ENCODE measurements at regions not wholly inside any gene's neighbourhood (a gene's known extent, or its start where the extent isn't known, plus 50 kb on each side); places are given as distances from the start of the nearest gene placed in this dataset.

GRCh38 chr19:30686826-30687566 lies 314.8 kb downstream of the ZNF536 start:
- no peak for TF ChIP-seq CTCF (IDR thresholded peaks at IDR 0.05; ENCODE audit: low read depth, low read length, missing control alignments)
- in situ Hi-C loops (cut with HindIII; ENCODE audit: low pct_ligation_motif_present, low sequenced_read_pairs): no loop called here
- no peak overlapping the region for H3K4me3 ChIP-seq (ENCODE audit: low read depth, low read length)
- H3K27ac ChIP-seq: no peak overlapping the region
- H3K27me3 ChIP-seq (replicated peaks): peaks cover 3% of the 10 kb centered on the region
- DNase-seq: no peak
- H3K36me3 ChIP-seq (replicated peaks): no peaks in the 10 kb centered on the region

- Histone ChIP-seq H3K4me3 (ENCODE audit: low read depth, low read length) (no peak overlapping the region), H3K36me3 (replicated peaks) (no peaks in the 10 kb centered on the region), H3K27ac (no peak overlapping the region), H3K27me3 (replicated peaks) (peaks cover 3% of the 10 kb centered on the region)
- no peak for DNase-seq
- TF ChIP-seq CTCF (IDR thresholded peaks at IDR 0.05; ENCODE audit: low read depth, low read length, missing control alignments): peak; percentile 21
- in situ Hi-C loops (cut with HindIII; ENCODE audit: low pct_ligation_motif_present, low sequenced_read_pairs): no loop called here
These were observed 314.1 kb downstream of the ZNF536 start for GRCh38 chr19:30686176-30686820.

- Histone ChIP-seq H3K27ac (no peak overlapping the region), H3K36me3 (replicated peaks) (no peaks in the 10 kb centered on the region), H3K27me3 (replicated peaks) (peaks cover 1% of the 10 kb centered on the region), H3K4me3 (ENCODE audit: low read depth, low read length) (no peak overlapping the region)
- DNase-seq: no peak
- in situ Hi-C loops (cut with HindIII; ENCODE audit: low pct_ligation_motif_present, low sequenced_read_pairs): no loop called here
- no peak for TF ChIP-seq CTCF (IDR thresholded peaks at IDR 0.05; ENCODE audit: low read depth, low read length, missing control alignments)
These were observed 313.3 kb downstream of the ZNF536 start for GRCh38 chr19:30685426-30686000.

- DNase-seq: no peak
- Histone ChIP-seq H3K36me3 (replicated peaks) (no peaks in the 10 kb centered on the region), H3K27me3 (replicated peaks) (no peaks in the 10 kb centered on the region), H3K27ac (no peak overlapping the region), H3K4me3 (ENCODE audit: low read depth, low read length) (no peak overlapping the region)
- in situ Hi-C loops (cut with HindIII; ENCODE audit: low pct_ligation_motif_present, low sequenced_read_pairs): no loop called here
- no peak for TF ChIP-seq CTCF (IDR thresholded peaks at IDR 0.05; ENCODE audit: low read depth, low read length, missing control alignments)
These were observed 312.4 kb downstream of the ZNF536 start for GRCh38 chr19:30684613-30685012.

GRCh38 chr19:30682999-30683536 lies 310.9 kb downstream of the ZNF536 start:
- in situ Hi-C loops (cut with HindIII; ENCODE audit: low pct_ligation_motif_present, low sequenced_read_pairs): no loop called here
- Histone ChIP-seq H3K36me3 (replicated peaks) (no peaks in the 10 kb centered on the region), H3K27ac (no peak overlapping the region), H3K27me3 (replicated peaks) (no peaks in the 10 kb centered on the region), H3K4me3 (ENCODE audit: low read depth, low read length) (no peak overlapping the region)
- DNase-seq: peak; percentile 73
- peak; percentile 91 for TF ChIP-seq CTCF (IDR thresholded peaks at IDR 0.05; ENCODE audit: low read depth, low read length, missing control alignments)

Data from brain microvascular endothelial cell (primary cell).